ENCODE measurements at regions not wholly inside any gene's neighbourhood (a gene's known extent, or its start where the extent isn't known, plus 50 kb on each side); places are given as distances from the start of the nearest gene placed in this dataset.

DNA sequence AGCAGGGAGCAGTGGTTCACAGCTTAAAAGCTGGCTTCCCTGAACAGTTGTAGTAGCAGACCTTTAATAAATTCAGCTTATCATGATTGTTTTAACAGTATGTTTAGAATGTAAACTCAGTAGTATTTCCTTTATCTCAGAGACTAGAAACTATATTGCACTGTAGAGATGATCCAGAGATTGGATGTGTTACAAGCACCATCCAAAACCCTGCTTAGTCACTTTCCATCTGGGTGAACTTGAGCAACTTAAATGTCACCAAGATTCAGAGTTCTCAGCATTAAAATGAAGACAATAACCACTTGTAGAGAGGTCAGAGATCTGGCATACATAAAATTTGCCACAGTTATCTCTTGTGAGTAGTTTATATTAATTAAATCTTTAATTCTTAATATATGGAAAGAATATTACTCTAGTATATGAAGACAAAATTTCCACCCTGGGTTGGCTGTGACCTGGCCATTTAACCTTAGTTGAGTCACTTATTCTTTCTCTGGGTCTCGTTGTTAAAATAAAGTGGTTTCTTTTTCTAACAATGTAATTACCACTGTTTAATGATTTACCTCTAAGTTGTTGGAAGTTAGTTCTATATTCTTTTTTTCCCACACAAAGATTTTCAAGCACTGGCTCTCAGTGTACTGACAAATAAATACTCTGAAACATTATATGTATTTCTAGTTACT is 239.2 kb upstream of the FKBP1C start:
- in situ Hi-C loops (cut with MboI; ENCODE audit: low sequenced_read_pairs in 4 of 4) = no loop called here
- TF ChIP-seq, protein P1, sequence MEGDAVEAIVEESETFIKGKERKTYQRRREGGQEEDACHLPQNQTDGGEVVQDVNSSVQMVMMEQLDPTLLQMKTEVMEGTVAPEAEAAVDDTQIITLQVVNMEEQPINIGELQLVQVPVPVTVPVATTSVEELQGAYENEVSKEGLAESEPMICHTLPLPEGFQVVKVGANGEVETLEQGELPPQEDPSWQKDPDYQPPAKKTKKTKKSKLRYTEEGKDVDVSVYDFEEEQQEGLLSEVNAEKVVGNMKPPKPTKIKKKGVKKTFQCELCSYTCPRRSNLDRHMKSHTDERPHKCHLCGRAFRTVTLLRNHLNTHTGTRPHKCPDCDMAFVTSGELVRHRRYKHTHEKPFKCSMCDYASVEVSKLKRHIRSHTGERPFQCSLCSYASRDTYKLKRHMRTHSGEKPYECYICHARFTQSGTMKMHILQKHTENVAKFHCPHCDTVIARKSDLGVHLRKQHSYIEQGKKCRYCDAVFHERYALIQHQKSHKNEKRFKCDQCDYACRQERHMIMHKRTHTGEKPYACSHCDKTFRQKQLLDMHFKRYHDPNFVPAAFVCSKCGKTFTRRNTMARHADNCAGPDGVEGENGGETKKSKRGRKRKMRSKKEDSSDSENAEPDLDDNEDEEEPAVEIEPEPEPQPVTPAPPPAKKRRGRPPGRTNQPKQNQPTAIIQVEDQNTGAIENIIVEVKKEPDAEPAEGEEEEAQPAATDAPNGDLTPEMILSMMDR (IDR thresholded peaks at IDR 0.05 in 4 of 5, conservative IDR thresholded peaks at IDR 0.05 in 1 of 5) = no peak
- no peak for TF ChIP-seq POLR2A (IDR thresholded peaks at IDR 0.05)

DNA sequence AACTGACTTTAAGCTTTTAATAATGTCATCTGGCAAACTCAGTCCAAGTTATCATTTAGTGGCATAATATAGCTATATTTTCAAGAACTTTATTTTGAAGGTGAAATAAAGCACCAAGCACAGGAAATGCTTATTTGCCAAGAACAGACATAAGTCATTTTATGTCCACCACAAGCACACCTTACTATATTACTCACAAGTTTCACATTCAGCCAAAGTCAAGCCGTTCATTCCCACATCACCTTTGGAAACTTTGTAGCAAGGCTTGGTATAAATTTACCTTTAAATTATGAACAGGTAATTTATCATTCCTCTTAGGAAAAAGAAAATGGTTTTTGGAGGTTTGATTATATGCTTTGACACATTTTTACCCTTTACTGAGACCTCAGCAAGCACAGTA is 236.8 kb upstream of the FKBP1C start:
- no peaks in the 10 kb centered on the region for H3K9me3 ChIP-seq
- DNase-seq (no peak), ATAC-seq (no peak)
- no peak overlapping the region for H3K4me3 ChIP-seq
- in situ Hi-C loops (cut with MboI; ENCODE audit: low sequenced_read_pairs in 4 of 4) (no loop called here), intact Hi-C loops (cut with DNase I; ENCODE audit: low total_unique reads) (no loop called here)
- no peaks in the 10 kb centered on the region for H3K36me3 ChIP-seq
- H3K27ac ChIP-seq = no peak overlapping the region
- H3K4me1 ChIP-seq = no peaks in the 10 kb centered on the region
- TF ChIP-seq, protein P1 (IDR thresholded peaks at IDR 0.05 in 4 of 5, conservative IDR thresholded peaks at IDR 0.05 in 1 of 5) = no peak
- no peak for TF ChIP-seq POLR2A (IDR thresholded peaks at IDR 0.05)
- no peaks in the 10 kb centered on the region for H3K27me3 ChIP-seq

More for the DNA sequence above, 239.2 kb upstream of the FKBP1C start:
- no peak for ATAC-seq
- no peaks in the 10 kb centered on the region for H3K4me1 ChIP-seq
- DNase-seq = no peak
- H3K27ac ChIP-seq = no peak overlapping the region
- no peak overlapping the region for H3K4me3 ChIP-seq
- no peaks in the 10 kb centered on the region for H3K9me3 ChIP-seq
- H3K36me3 ChIP-seq = no peaks in the 10 kb centered on the region
- H3K27me3 ChIP-seq = no peaks in the 10 kb centered on the region
- intact Hi-C loops (cut with DNase I; ENCODE audit: low total_unique reads) = no loop called here

DNA sequence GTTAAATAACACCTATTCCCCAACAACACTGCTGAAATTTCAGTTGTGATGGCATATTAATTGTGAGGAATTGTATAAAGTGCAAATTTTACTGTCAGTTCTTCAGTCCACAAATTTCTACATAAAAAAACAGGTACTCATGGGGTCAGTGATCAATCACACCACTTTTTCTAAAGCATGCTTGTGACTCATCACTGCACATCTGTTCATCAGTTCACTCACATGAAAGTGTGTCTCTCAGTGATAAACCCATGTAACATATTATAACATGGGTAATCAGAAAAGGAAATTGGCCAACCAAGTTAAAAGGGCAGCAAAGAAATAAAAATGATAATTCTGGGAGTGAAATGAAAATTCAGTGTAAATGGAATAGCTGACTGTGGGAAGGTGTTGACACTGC is 234.7 kb upstream of the FKBP1C start:
- Histone ChIP-seq H3K9me3 (no peaks in the 10 kb centered on the region), H3K4me1 (no peaks in the 10 kb centered on the region), H3K4me3 (no peak overlapping the region), H3K36me3 (no peaks in the 10 kb centered on the region), H3K27ac (no peak overlapping the region), H3K27me3 (no peaks in the 10 kb centered on the region)
- intact Hi-C loops (cut with DNase I; ENCODE audit: low total_unique reads) (no loop called here), in situ Hi-C loops (cut with MboI; ENCODE audit: low sequenced_read_pairs in 4 of 4) (no loop called here)
- no peak for TF ChIP-seq POLR2A (IDR thresholded peaks at IDR 0.05)
- TF ChIP-seq, protein P1 (IDR thresholded peaks at IDR 0.05 in 4 of 5, conservative IDR thresholded peaks at IDR 0.05 in 1 of 5) = no peak
- DNase-seq = no peak
- no peak for ATAC-seq

DNA sequence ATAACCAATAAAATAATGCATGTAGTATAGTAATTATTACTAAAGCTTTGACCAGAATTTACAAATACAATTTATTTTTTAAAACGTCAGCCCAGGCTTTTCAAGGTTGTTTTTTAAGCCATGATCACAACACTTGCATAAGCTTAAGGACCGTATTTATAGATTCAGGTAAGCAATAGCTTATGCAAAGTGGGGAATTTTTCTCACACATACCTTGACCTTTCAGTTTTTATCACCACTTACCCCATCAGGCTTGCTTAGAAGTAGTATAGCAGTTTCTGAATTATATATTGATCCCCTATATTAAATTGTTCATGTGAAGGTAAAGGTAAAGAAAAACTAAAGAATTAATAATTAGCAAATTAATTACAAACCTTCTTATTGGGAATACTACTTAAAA is 232.3 kb upstream of the FKBP1C start:
- TF ChIP-seq, protein P1 (IDR thresholded peaks at IDR 0.05 in 4 of 5, conservative IDR thresholded peaks at IDR 0.05 in 1 of 5) = no peak
- no peak for TF ChIP-seq POLR2A (IDR thresholded peaks at IDR 0.05)
- Histone ChIP-seq H3K4me3 (no peak overlapping the region), H3K9me3 (no peaks in the 10 kb centered on the region), H3K4me1 (no peaks in the 10 kb centered on the region), H3K27ac (no peak overlapping the region), H3K36me3 (no peaks in the 10 kb centered on the region), H3K27me3 (no peaks in the 10 kb centered on the region)
- no peak for DNase-seq
- in situ Hi-C loops (cut with MboI; ENCODE audit: low sequenced_read_pairs in 4 of 4) = no loop called here
- no peak for ATAC-seq
- intact Hi-C loops (cut with DNase I; ENCODE audit: low total_unique reads) = no loop called here

DNA sequence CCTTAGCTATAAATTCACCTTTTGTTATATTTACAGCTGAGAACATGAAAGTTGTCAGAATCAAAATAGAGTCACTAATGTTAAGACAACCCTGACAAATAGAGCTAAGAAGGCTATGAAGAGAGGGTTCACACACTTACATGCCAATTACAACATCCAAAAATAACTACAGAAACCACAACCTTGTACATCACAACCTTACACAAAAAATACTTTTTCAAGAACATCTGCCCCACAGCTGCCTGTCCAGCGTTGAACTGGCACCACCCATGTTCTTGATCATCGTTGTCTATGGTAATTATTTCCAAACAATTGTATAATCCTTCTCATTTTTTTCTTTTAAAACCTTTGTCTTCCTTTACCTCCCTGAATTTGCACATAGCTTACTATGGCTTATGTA is 231.2 kb upstream of the FKBP1C start:
- in situ Hi-C loops (cut with MboI; ENCODE audit: low sequenced_read_pairs in 4 of 4) (no loop called here), intact Hi-C loops (cut with DNase I; ENCODE audit: low total_unique reads) (no loop called here)
- no peaks in the 10 kb centered on the region for H3K27me3 ChIP-seq
- H3K4me3 ChIP-seq = no peak overlapping the region
- TF ChIP-seq POLR2A (IDR thresholded peaks at IDR 0.05) = no peak
- DNase-seq = no peak
- no peak for ATAC-seq
- no peaks in the 10 kb centered on the region for H3K36me3 ChIP-seq
- H3K9me3 ChIP-seq = no peaks in the 10 kb centered on the region
- no peak overlapping the region for H3K27ac ChIP-seq
- no peaks in the 10 kb centered on the region for H3K4me1 ChIP-seq
